HFFc6 (cell line): ENCODE measurements at regions not wholly inside any gene's neighbourhood (a gene's known extent, or its start where the extent isn't known, plus 50 kb on each side); places are given as distances from the start of the nearest gene placed in this dataset.

Experiments
- DNase-seq: peaks from one replicate; pipeline ENCODE4 v3.0.0-alpha.2; 2018
- H3K27ac Mint-ChIP-seq: 2 replicates; pipeline ENCODE4 v1.8.0; 2020; ENCODE audit warnings: mild to moderate bottlenecking, mixed read lengths
- H3K27me3 Mint-ChIP-seq: 2 replicates; pipeline ENCODE4 v1.8.0; 2021; ENCODE audit warnings: mild to moderate bottlenecking, moderate library complexity, mixed read lengths; ENCODE audit not compliant: insufficient read depth
- H3K36me3 Mint-ChIP-seq: 2 replicates; pipeline ENCODE4 v1.8.0; 2021; ENCODE audit warnings: low read depth, mixed read lengths
- H3K4me1 Mint-ChIP-seq: 2 replicates; pipeline ENCODE4 v1.8.0; 2020; ENCODE audit warnings: low read depth, mixed read lengths
- H3K4me3 Mint-ChIP-seq: 2 replicates; pipeline ENCODE4 v1.8.0; 2020; ENCODE audit warnings: mild to moderate bottlenecking, moderate library complexity, mixed read lengths
- H3K9me3 Mint-ChIP-seq: 2 replicates; pipeline ENCODE4 v1.8.0; 2020; ENCODE audit warnings: mild to moderate bottlenecking, mixed read lengths
- TF ChIP-seq, protein P1 (sequence below): fragments of 200-600 bp; sonication (generic); IDR thresholded peaks from 2 replicates; pipeline ENCODE4 v1.5.0; 2021; ENCODE audit warnings: antibody characterized with exemption, mild to moderate bottlenecking

DNA sequence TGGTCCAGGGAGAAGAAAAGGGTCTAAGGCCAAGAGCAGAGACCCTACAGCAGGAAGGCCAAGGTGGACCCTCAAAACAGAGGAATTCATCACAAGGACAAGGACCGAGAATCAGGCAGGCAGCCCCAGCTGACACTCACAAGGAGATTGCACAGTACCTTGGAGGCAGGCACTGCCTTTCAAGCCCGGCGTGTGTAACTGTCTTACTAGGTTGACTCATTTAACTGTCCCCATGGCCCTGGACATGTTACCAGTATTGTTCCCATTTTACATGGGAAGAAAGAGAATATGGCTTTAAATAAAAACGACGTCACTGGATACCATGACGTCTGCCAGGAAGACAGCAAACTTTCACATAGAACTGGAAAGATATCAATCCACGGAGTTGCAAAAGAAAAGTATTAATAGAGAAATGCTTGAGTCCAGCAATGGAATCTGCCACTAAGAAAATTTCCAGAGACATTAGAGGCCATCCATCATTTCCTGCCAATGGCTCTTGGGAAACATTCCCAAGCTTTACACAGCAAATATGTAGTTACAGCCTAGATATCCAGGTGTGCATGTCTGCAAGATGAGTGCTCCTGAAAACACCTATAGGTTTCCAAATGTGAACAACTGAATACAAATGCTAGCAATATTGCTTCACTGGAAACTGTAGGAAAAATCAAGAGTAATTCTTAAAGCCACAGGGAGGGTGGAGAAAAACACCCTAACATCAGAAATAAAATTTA lies 111.5 kb upstream of the RPS6KA2 start:
- DNase-seq: no peak
- H3K4me1 Mint-ChIP-seq: no peaks in the 10 kb centered on the region
- H3K27ac Mint-ChIP-seq: no peak overlapping the region
- H3K4me3 Mint-ChIP-seq: no peak overlapping the region
- H3K9me3 Mint-ChIP-seq: no peaks in the 10 kb centered on the region
- TF ChIP-seq, protein P1, sequence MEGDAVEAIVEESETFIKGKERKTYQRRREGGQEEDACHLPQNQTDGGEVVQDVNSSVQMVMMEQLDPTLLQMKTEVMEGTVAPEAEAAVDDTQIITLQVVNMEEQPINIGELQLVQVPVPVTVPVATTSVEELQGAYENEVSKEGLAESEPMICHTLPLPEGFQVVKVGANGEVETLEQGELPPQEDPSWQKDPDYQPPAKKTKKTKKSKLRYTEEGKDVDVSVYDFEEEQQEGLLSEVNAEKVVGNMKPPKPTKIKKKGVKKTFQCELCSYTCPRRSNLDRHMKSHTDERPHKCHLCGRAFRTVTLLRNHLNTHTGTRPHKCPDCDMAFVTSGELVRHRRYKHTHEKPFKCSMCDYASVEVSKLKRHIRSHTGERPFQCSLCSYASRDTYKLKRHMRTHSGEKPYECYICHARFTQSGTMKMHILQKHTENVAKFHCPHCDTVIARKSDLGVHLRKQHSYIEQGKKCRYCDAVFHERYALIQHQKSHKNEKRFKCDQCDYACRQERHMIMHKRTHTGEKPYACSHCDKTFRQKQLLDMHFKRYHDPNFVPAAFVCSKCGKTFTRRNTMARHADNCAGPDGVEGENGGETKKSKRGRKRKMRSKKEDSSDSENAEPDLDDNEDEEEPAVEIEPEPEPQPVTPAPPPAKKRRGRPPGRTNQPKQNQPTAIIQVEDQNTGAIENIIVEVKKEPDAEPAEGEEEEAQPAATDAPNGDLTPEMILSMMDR: no peak
- no peaks in the 10 kb centered on the region for H3K36me3 Mint-ChIP-seq
- H3K27me3 Mint-ChIP-seq: peaks cover 7% of the 10 kb centered on the region

DNA sequence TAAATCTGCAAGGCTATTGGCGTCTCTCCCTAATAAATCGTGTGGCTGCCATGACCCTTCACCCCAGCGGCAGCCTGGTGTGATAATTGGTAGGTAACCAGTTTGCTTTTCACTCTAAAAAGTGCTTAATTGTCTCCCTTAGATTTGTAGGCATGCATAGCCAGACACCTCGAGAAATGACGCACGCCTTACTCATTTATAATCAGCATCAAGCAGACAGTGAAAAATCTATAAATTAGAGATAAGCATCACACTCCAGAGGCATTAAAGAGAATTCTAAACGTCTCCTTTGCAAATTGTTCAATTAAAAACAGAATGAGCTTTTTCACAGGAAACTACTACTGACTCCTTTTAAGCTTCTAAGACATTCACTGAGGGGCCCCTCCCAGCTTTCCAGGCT lies 110.2 kb upstream of the RPS6KA2 start:
- no peaks in the 10 kb centered on the region for H3K9me3 Mint-ChIP-seq
- no peak for DNase-seq
- TF ChIP-seq, protein P1: no peak
- no peaks in the 10 kb centered on the region for H3K4me1 Mint-ChIP-seq
- no peaks in the 10 kb centered on the region for H3K36me3 Mint-ChIP-seq
- no peak overlapping the region for H3K27ac Mint-ChIP-seq
- H3K4me3 Mint-ChIP-seq: no peak overlapping the region
- peaks cover 8% of the 10 kb centered on the region; the same call in 1 of the 2 replicates for H3K27me3 Mint-ChIP-seq

DNA sequence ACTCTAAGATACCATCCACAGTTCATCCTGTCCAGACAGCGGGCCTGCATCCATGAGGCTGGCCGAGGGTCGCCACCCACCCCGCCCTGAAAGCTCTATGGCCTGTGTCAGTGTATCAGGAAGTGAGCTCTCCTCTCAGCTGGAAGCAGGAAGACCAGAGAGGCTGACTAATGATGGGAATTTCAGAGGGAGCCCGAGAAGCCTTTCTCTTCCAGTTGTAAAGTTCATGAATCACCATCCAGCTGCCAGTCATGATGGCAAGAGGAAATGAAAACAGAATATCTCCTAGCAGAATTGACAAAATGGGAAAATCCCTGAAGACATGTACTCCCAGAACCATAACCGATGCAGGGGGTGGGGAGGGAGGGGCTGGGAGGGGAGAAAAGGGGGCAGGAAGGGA lies 109.6 kb upstream of the RPS6KA2 start:
- TF ChIP-seq, protein P1: no peak
- DNase-seq: peak; percentile 25
- H3K36me3 Mint-ChIP-seq: no peaks in the 10 kb centered on the region
- H3K27me3 Mint-ChIP-seq: peaks cover 9% of the 10 kb centered on the region; the same call in 1 of the 2 replicates
- no peaks in the 10 kb centered on the region for H3K9me3 Mint-ChIP-seq
- H3K4me3 Mint-ChIP-seq: no peak overlapping the region
- H3K27ac Mint-ChIP-seq: no peak overlapping the region
- H3K4me1 Mint-ChIP-seq: no peaks in the 10 kb centered on the region

DNA sequence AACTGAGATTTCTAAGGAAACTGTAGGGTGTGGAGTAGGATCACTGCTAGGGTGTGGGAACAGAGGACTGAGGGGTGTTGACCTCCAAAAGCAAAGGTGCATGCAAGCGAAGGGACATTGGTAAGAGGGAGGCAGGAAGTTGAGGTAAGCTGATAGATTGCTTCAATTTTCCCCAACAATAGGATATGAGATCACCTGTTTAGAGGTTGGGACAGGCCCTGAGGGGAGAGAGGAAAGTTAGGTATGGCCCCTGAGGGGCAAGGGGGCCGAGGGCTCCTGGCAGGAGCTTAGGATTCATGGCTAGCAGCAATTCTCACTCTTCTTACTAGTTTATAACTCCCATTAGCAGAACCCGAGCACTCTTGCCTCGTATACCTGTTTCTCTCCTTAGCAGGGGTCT lies 106.8 kb upstream of the RPS6KA2 start:
- DNase-seq: no peak
- Mint-ChIP-seq H3K4me1 (no peaks in the 10 kb centered on the region), H3K9me3 (no peaks in the 10 kb centered on the region), H3K4me3 (no peak overlapping the region), H3K27me3 (peaks cover 10% of the 10 kb centered on the region; the same call in 1 of the 2 replicates), H3K27ac (no peak overlapping the region), H3K36me3 (no peaks in the 10 kb centered on the region)
- TF ChIP-seq, protein P1: no peak

DNA sequence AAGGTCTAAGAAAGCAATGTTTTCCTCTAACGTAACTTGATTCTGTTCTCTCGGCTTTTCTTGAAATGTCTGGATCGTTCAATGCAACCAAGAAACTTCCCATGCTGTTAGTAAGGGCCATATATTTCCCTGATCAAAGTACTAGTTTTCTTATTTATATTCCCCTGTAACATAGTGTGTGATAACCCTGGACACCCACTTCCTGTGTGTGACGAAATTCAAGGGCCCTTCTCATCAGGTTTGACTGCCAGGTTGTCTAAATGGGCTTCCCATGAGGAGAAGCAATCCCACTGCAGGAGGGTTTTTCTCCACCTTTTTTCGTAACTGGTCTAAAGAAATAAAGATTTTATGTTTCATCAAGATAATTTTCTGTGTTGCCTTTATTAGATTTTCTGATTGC lies 102.6 kb upstream of the RPS6KA2 start:
- Mint-ChIP-seq H3K36me3 (no peaks in the 10 kb centered on the region), H3K4me3 (no peak overlapping the region), H3K4me1 (no peaks in the 10 kb centered on the region; the same call in 1 of the 2 replicates), H3K9me3 (no peaks in the 10 kb centered on the region), H3K27me3 (peaks cover 14% of the 10 kb centered on the region; the same call in 1 of the 2 replicates), H3K27ac (no peak overlapping the region)
- no peak for DNase-seq
- TF ChIP-seq, protein P1: no peak
